Panc1 (cell line): ENCODE measurements at regions not wholly inside any gene's neighbourhood (a gene's known extent, or its start where the extent isn't known, plus 50 kb on each side); places are given as distances from the start of the nearest gene placed in this dataset.

Experiments
- ATAC-seq: fragments of 200-7000 bp; cut with Tn5 transposase; 2 replicates; pipeline ENCODE4 v1.9.1; 2020; ENCODE audit warnings: mild to moderate bottlenecking, moderate library complexity
- BruUV-seq: library from RNA; stranded (reverse); fragments of 400-500 nt; replicated peaks from 2 replicates; lab custom pipeline; 2021; lab: Mats Ljungman, UMichigan
- CTCF ChIA-PET: fragments of 300-600 bp; sonication (Branson Sonifier 250); formaldehyde crosslinking; loops from one replicate; lab custom pipeline; 2022; ENCODE audit warnings: antibody characterized with exemption; lab: Charles Lee
- POLR2A ChIA-PET: fragments of 300-600 bp; sonication (Branson Sonifier 250); formaldehyde crosslinking; loops from one replicate; lab custom pipeline; 2022; ENCODE audit warnings: antibody characterized with exemption; lab: Charles Lee
- DNase-seq: peaks from one replicate; pipeline ENCODE4 v3.0.0-alpha.2; 2010; ENCODE audit warnings: low read depth, low spot score
- H3K27ac ChIP-seq: 2 replicates; pipeline ENCODE4 v1.5.1; 2011; ENCODE audit warnings: mild to moderate bottlenecking, low read length, inconsistent platforms
- H3K27me3 ChIP-seq: fragments of 200-500 bp; sonication (Bioruptor generic); 2 replicates; pipeline ENCODE4 v1.6.0; 2014; ENCODE audit warnings: low read length, inconsistent platforms; ENCODE audit not compliant: control insufficient read depth, insufficient read depth
- H3K36me3 ChIP-seq: fragments of 200-500 bp; sonication (Bioruptor generic); 2 replicates; pipeline ENCODE4 v1.5.1; 2014; ENCODE audit warnings: inconsistent platforms, mild to moderate bottlenecking, low read length, moderate library complexity; ENCODE audit not compliant: control insufficient read depth, insufficient read depth
- H3K4me1 ChIP-seq: 2 replicates; pipeline ENCODE4 v1.5.1; 2011; ENCODE audit warnings: inconsistent platforms, mild to moderate bottlenecking, low read length, moderate library complexity; ENCODE audit not compliant: control insufficient read depth, insufficient read depth
- H3K4me3 ChIP-seq, 2 experiments: 2 replicates each; pipeline ENCODE4 v1.5.1; 2011 to 2012; ENCODE audit warnings: low read depth in 2 of 2, low read length in 2 of 2, mild to moderate bottlenecking in 2 of 2, inconsistent platforms in 1 of 2, moderate library complexity in 1 of 2
- H3K9me3 ChIP-seq: fragments of 200-500 bp; sonication (Bioruptor generic); 2 replicates; pipeline ENCODE4 v1.5.1; 2014; ENCODE audit warnings: low read depth, mild to moderate bottlenecking, inconsistent platforms, low read length, moderate library complexity; ENCODE audit not compliant: control insufficient read depth, insufficient read depth
- CTCF ChIP-seq: fragments of 450-650 bp; IDR thresholded peaks from 2 replicates; pipeline ENCODE4 v1.5.1; 2017; ENCODE audit warnings: mild to moderate bottlenecking
- POLR2AphosphoS5 ChIP-seq: IDR thresholded peaks from 2 replicates; pipeline ENCODE4 v1.6.1; 2012; ENCODE audit warnings: mild to moderate bottlenecking, low read depth, low read length, moderate library complexity
- REST ChIP-seq, 2 experiments: IDR thresholded peaks; 2 replicates each; pipeline ENCODE4 v1.6.1; 2011 to 2012; ENCODE audit warnings: low read depth in 2 of 2, control low read depth in 1 of 2, low read length in 1 of 2, mild to moderate bottlenecking in 1 of 2, moderate library complexity in 1 of 2; ENCODE audit not compliant: insufficient read depth in 1 of 2
- SIN3A ChIP-seq: IDR thresholded peaks from 2 replicates; pipeline ENCODE4 v1.6.1; 2012; ENCODE audit warnings: low read depth, mild to moderate bottlenecking, low read length, moderate library complexity, borderline replicate concordance; ENCODE audit not compliant: insufficient read depth
- TCF7L2 ChIP-seq: IDR thresholded peaks from 2 replicates; pipeline ENCODE4 v1.6.1; 2011; ENCODE audit warnings: mild to moderate bottlenecking, low read depth, low read length, inconsistent platforms
- in situ Hi-C: cut with HindIII; loops from 2 replicates; pipeline ENCODE4 v1.10.0; 2016; ENCODE audit warnings: low sequenced_read_pairs, low pct_unique_long_range_greater_than_20kb
- intact Hi-C: fragments of 100-400 bp; cut with micrococcal nuclease; formaldehyde crosslinking; loops from one replicate; pipeline ENCODE4 v1.10.0; 2022; ENCODE audit not compliant: unreplicated experiment

GRCh38 chr5:2626572-2626971, 124.9 kb downstream of the IRX2 start:
- POLR2A ChIA-PET = no interaction called here
- intact Hi-C loops = no loop called here
- ATAC-seq = no peak

GRCh38 chr5:2622866-2623265, 128.6 kb downstream of the IRX2 start:
- no peak overlapping the region for H3K27ac ChIP-seq
- no peak for TF ChIP-seq CTCF
- no peaks in the 10 kb centered on the region for H3K36me3 ChIP-seq
- POLR2A ChIA-PET = no interaction called here
- DNase-seq = no peak
- no TSS peak for BruUV-seq
- in situ Hi-C loops (no loop called here), intact Hi-C loops (no loop called here)
- H3K27me3 ChIP-seq = peaks cover 2% of the 10 kb centered on the region; the same call in 1 of the 2 replicates
- no peaks in the 10 kb centered on the region for H3K4me1 ChIP-seq
- no peak overlapping the region for H3K4me3 ChIP-seq
- ATAC-seq = no peak
- CTCF ChIA-PET = no interaction called here
- no peaks in the 10 kb centered on the region for H3K9me3 ChIP-seq

More at GRCh38 chr5:2626572-2626971, 124.9 kb downstream of the IRX2 start:
- H3K9me3 ChIP-seq = no peaks in the 10 kb centered on the region
- in situ Hi-C loops = no loop called here
- no peak for TF ChIP-seq POLR2AphosphoS5
- TF ChIP-seq REST (IDR thresholded peaks at IDR 0.05; ENCODE audit: insufficient read depth in 1 of 2, low read depth in 2 of 2, low read length in 1 of 2) = no peak
- TF ChIP-seq SIN3A = no peak
- no peak for TF ChIP-seq TCF7L2
- TF ChIP-seq CTCF = no peak
- peaks cover 10% of the 10 kb centered on the region for H3K27me3 ChIP-seq
- H3K36me3 ChIP-seq = no peaks in the 10 kb centered on the region
- no peak for DNase-seq
- no peak overlapping the region for H3K27ac ChIP-seq
- CTCF ChIA-PET = no interaction called here
- no peaks in the 10 kb centered on the region for H3K4me1 ChIP-seq
- BruUV-seq = no TSS peak
- H3K4me3 ChIP-seq = no peak overlapping the region

- POLR2A ChIA-PET = no interaction called here
- DNase-seq (no peak), ATAC-seq (no peak)
- no peaks in the 10 kb centered on the region for H3K9me3 ChIP-seq
- H3K27ac ChIP-seq = no peak overlapping the region
- intact Hi-C loops = no loop called here
- no TSS peak for BruUV-seq
- no peaks in the 10 kb centered on the region for H3K4me1 ChIP-seq
- in situ Hi-C loops = no loop called here
- CTCF ChIA-PET = no interaction called here
- H3K36me3 ChIP-seq = no peaks in the 10 kb centered on the region
- H3K4me3 ChIP-seq = no peak overlapping the region
- no peak for TF ChIP-seq CTCF
- no peak for TF ChIP-seq SIN3A
- no peak for TF ChIP-seq TCF7L2
- no peak for TF ChIP-seq POLR2AphosphoS5
- TF ChIP-seq REST (IDR thresholded peaks at IDR 0.05; ENCODE audit: insufficient read depth in 1 of 2, low read depth in 2 of 2, low read length in 1 of 2) = no peak
- peaks cover 2% of the 10 kb centered on the region; the same call in 1 of the 2 replicates for H3K27me3 ChIP-seq
These were observed 129.8 kb downstream of the IRX2 start for GRCh38 chr5:2621631-2622030.
